GM12864 (cell line): ENCODE measurements at regions not wholly inside any gene's neighbourhood (a gene's known extent, or its start where the extent isn't known, plus 50 kb on each side); places are given as distances from the start of the nearest gene placed in this dataset.
"Not testable (repeated sequence)": the region's sequence is repeated elsewhere in the genome, so short reads cannot be mapped to it uniquely, and the experiment has no call there.

Experiments used
- DNase-seq: peaks from one replicate; pipeline ENCODE4 v3.0.0-alpha.2; 2011; ENCODE audit warnings: low read depth
- H3K4me3 ChIP-seq: 2 replicates; pipeline ENCODE4 v1.5.1; 2011; ENCODE audit warnings: mild to moderate bottlenecking, low read depth, low read length, control low read depth
- CTCF ChIP-seq: IDR thresholded peaks from 2 replicates; pipeline ENCODE4 v1.5.1; 2011; ENCODE audit warnings: low read depth, mild to moderate bottlenecking, moderate library complexity, low read length, control low read depth, inconsistent platforms; ENCODE audit errors: missing control alignments

DNA sequence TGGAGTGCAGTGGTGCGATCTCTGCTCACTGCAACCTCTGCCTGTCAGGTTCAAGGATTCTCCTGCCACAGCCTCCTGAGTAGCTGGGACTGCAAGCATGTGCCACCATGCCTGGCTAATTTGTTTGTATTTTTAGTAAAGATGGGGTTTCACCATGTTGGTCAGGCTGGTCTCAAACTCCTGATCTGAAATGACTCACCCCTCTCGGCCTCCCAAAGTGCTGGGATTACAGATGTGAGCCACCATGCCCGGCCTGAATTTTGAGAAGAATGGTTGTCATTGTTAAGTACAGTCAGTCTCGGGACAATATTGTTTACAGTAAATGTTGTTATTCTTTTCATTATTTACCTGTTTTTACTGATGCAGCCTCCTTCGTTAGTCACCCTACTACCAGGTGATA lies 1226.2 kb upstream of the TENM3 start:
- DNase-seq, result no peak
- TF ChIP-seq CTCF, result no peak
- H3K4me3 ChIP-seq, result no peak overlapping the region

GRCh38 chr4:181018472-181018871 lies 1224.7 kb upstream of the TENM3 start:
- no peak overlapping the region for H3K4me3 ChIP-seq
- no peak for TF ChIP-seq CTCF
- no peak for DNase-seq

GRCh38 chr4:181018913-181019312 lies 1224.3 kb upstream of the TENM3 start:
- DNase-seq, result no peak
- H3K4me3 ChIP-seq, result no peak overlapping the region
- TF ChIP-seq CTCF, result no peak

GRCh38 chr4:181020456-181020855 lies 1222.7 kb upstream of the TENM3 start:
- no peak overlapping the region for H3K4me3 ChIP-seq
- no peak for TF ChIP-seq CTCF
- no peak for DNase-seq

DNA sequence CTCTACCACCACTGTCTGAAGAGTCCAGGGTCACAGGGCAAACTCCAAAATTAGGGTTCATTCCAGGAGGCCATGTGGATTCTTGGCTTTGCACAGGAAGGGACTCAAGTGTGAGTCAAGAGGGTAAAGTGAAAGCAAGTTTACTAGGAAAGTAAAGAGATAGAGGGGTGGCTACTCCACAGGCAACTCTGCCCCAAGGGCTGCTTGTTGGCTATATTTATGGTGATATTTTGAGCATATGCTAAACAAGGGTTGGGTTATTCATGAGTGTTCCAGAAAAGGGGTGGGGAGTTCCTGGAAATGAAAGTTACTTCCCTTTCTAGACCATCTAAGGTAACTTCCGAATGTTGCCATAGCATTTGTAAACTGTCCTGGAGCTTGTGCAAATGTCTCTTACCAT lies 1222.0 kb upstream of the TENM3 start:
- DNase-seq, result no peak
- no peak overlapping the region for H3K4me3 ChIP-seq
- no peak for TF ChIP-seq CTCF

DNA sequence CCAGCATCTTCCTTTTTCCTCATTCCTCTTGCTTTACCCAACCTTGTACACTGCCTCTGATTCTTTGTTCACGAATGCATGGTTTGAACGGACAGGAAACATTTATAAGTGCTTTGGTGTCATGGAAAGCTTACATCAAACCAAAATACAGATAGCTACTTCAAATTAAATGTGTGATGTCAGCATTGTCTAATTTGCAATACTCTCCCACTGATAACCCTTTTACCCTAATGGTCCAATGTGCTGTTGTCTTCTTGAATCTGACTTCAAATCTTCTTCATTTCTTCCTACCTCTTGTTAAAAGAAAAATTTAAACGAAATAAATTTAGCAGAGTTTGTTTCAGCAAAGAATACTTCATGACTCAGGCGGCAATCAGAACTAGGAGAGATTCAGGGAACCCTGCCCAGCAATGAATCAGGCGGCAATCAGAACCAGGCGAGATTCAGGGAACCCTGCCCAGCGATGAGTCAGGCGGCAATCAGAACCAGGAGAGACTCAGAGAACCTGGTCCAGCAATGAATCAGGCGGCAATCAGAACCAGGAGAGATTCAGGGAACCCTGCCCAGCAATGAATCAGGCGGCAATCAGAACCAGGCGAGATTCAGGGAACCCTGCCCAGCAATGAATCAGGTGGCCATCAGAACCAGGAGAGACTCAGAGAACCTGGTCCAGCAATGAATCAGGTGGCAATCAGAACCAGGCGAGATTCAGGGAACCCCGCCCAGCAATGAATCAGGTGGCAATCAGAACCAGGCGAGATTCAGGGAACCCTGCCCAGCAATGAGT lies 1212.9 kb upstream of the TENM3 start:
- H3K4me3 ChIP-seq, DNase-seq: not testable (repeated sequence)

GRCh38 chr4:181030961-181031360 lies 1212.2 kb upstream of the TENM3 start:
- no peak for DNase-seq
- no peak overlapping the region for H3K4me3 ChIP-seq
- TF ChIP-seq CTCF, result no peak

DNA sequence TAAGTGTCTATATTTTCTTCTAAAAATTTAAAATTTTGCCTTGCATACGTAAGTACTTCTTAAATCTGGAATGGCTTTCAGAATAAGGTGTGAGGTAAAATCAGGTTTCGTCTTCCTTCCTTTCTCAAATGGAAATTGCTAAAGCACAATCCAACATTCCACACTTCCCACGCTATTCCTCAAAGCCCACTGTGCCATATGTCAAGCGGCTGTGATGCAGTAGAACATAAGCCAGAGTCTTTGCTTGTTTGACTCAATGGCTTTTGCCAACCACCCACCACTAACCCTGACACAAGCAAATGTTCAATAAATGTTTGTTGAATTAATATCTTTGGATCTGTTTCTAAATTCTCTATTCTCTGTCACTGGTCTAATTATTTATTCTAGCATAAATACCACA lies 1199.7 kb upstream of the TENM3 start:
- DNase-seq, result no peak
- no peak for TF ChIP-seq CTCF
- no peak overlapping the region for H3K4me3 ChIP-seq
